Neutrophil (primary cell): ENCODE measurements at regions not wholly inside any gene's neighbourhood (a gene's known extent, or its start where the extent isn't known, plus 50 kb on each side); places are given as distances from the start of the nearest gene placed in this dataset.

Experiments used
- H3K27ac ChIP-seq: fragments of 200-600 bp; sonication (generic); 2 replicates; pipeline ENCODE4 v1.5.1; 2016; ENCODE audit warnings: mild to moderate bottlenecking, moderate library complexity
- H3K27me3 ChIP-seq: fragments of 200-600 bp; sonication (generic); 2 replicates; pipeline ENCODE4 v1.6.0; 2016; ENCODE audit warnings: mild to moderate bottlenecking
- H3K36me3 ChIP-seq: fragments of 200-600 bp; sonication (generic); 2 replicates; pipeline ENCODE4 v1.5.1; 2017
- H3K4me1 ChIP-seq, 2 experiments: fragments of 200-600 bp in 1 of 2; sonication (generic) in 1 of 2; 1 replicate in 1 of 2; 2 replicates in 1 of 2; pipeline versions ENCODE4 v1.5.1 to v1.6.1; 2013 to 2016; ENCODE audit warnings: low read depth in 1 of 2, low read length in 1 of 2, mild to moderate bottlenecking in 1 of 2, moderate library complexity in 1 of 2; ENCODE audit not compliant: control insufficient read depth in 1 of 2, insufficient read depth in 1 of 2
- H3K4me3 ChIP-seq, 2 experiments: fragments of 200-600 bp in 1 of 2; sonication (generic) in 1 of 2; 1 replicate in 1 of 2; 2 replicates in 1 of 2; pipeline ENCODE4 v1.5.1; 2013 to 2016; ENCODE audit warnings: low read depth in 1 of 2, low read length in 1 of 2, mild to moderate bottlenecking in 1 of 2, moderate library complexity in 1 of 2
- H3K9me3 ChIP-seq: fragments of 200-600 bp; sonication (generic); 2 replicates; pipeline ENCODE4 v1.5.1; 2016
- CTCF ChIP-seq: fragments of 200-600 bp; sonication (generic); IDR thresholded peaks from 2 replicates; pipeline ENCODE4 v1.5.1; 2016; ENCODE audit warnings: antibody characterized with exemption

- Histone ChIP-seq H3K9me3 (no peaks in the 10 kb centered on the region), H3K27me3 (peaks cover 10% of the 10 kb centered on the region), H3K27ac (no peak overlapping the region), H3K36me3 (no peaks in the 10 kb centered on the region), H3K4me1 (no peaks in the 10 kb centered on the region), H3K4me3 (no peak overlapping the region)
- TF ChIP-seq CTCF: no peak
Measured at GRCh38 chr10:113226831-113227445, 276.9 kb downstream of the TCF7L2 start.

GRCh38 chr10:113228530-113228929 is 278.5 kb downstream of the TCF7L2 start:
- Histone ChIP-seq H3K27ac (no peak overlapping the region), H3K9me3 (no peaks in the 10 kb centered on the region), H3K4me1 (no peaks in the 10 kb centered on the region), H3K4me3 (no peak overlapping the region), H3K36me3 (no peaks in the 10 kb centered on the region), H3K27me3 (peaks cover 10% of the 10 kb centered on the region)
- no peak for TF ChIP-seq CTCF

GRCh38 chr10:113230011-113230610 is 280.1 kb downstream of the TCF7L2 start:
- TF ChIP-seq CTCF: no peak
- Histone ChIP-seq H3K36me3 (no peaks in the 10 kb centered on the region), H3K4me1 (no peaks in the 10 kb centered on the region), H3K27ac (no peak overlapping the region), H3K9me3 (no peaks in the 10 kb centered on the region), H3K4me3 (no peak overlapping the region), H3K27me3 (peaks cover 10% of the 10 kb centered on the region)

- TF ChIP-seq CTCF: no peak
- Histone ChIP-seq H3K4me1 (no peaks in the 10 kb centered on the region), H3K27ac (no peak overlapping the region), H3K9me3 (no peaks in the 10 kb centered on the region), H3K36me3 (no peaks in the 10 kb centered on the region), H3K4me3 (no peak overlapping the region), H3K27me3 (no peaks in the 10 kb centered on the region)
Measured at GRCh38 chr10:113232928-113233511, 283.0 kb downstream of the TCF7L2 start.

- Histone ChIP-seq H3K27ac (no peak overlapping the region), H3K4me3 (no peak overlapping the region), H3K4me1 (no peaks in the 10 kb centered on the region), H3K27me3 (no peaks in the 10 kb centered on the region), H3K36me3 (no peaks in the 10 kb centered on the region), H3K9me3 (no peaks in the 10 kb centered on the region)
- no peak for TF ChIP-seq CTCF
Measured at GRCh38 chr10:113234481-113234880, 284.4 kb downstream of the TCF7L2 start.
